Fibroblast of the aortic adventitia (primary cell): ENCODE measurements at regions not wholly inside any gene's neighbourhood (a gene's known extent, or its start where the extent isn't known, plus 50 kb on each side); places are given as distances from the start of the nearest gene placed in this dataset.

Experiments used
- DNase-seq: peaks from one replicate; pipeline ENCODE4 v3.0.0-alpha.2; 2010; ENCODE audit warnings: low read depth
- H3K4me3 ChIP-seq: 2 replicates; pipeline ENCODE4 v1.5.1; 2011; ENCODE audit warnings: low read depth, mild to moderate bottlenecking, control low read depth, low read length, moderate library complexity
- CTCF ChIP-seq: IDR thresholded peaks from 2 replicates; pipeline ENCODE4 v1.5.1; 2011; ENCODE audit warnings: mild to moderate bottlenecking, low read length, control low read depth, inconsistent platforms; ENCODE audit not compliant: insufficient read depth

- DNase-seq = no peak
- H3K4me3 ChIP-seq = no peak overlapping the region
- no peak for TF ChIP-seq CTCF
These were observed 710.5 kb downstream of the TLR4 start for GRCh38 chr9:118414676-118415075.

GRCh38 chr9:118418887-118419565 is 714.8 kb downstream of the TLR4 start:
- no peak for TF ChIP-seq CTCF
- DNase-seq = no peak
- H3K4me3 ChIP-seq = no peak overlapping the region

GRCh38 chr9:118419676-118420075 is 715.5 kb downstream of the TLR4 start:
- no peak overlapping the region for H3K4me3 ChIP-seq
- no peak for TF ChIP-seq CTCF
- no peak for DNase-seq

- no peak for TF ChIP-seq CTCF
These were observed 718.3 kb downstream of the TLR4 start for GRCh38 chr9:118422508-118422907.

GRCh38 chr9:118423021-118423420 is 718.8 kb downstream of the TLR4 start:
- no peak overlapping the region for H3K4me3 ChIP-seq
- no peak for DNase-seq
- no peak for TF ChIP-seq CTCF

More at GRCh38 chr9:118422508-118422907, 718.3 kb downstream of the TLR4 start:
- no peak overlapping the region for H3K4me3 ChIP-seq
- no peak for DNase-seq

- no peak for TF ChIP-seq CTCF
- H3K4me3 ChIP-seq = no peak overlapping the region
- DNase-seq = no peak
These were observed 719.5 kb downstream of the TLR4 start for GRCh38 chr9:118423721-118424120.

- no peak for DNase-seq
- TF ChIP-seq CTCF = no peak
- no peak overlapping the region for H3K4me3 ChIP-seq
These were observed 722.6 kb downstream of the TLR4 start for GRCh38 chr9:118426772-118427171.
